NOMO-1 treated with dmso at 0.1 percent for 144 hours (cell line): ENCODE measurements at regions not wholly inside any gene's neighbourhood (a gene's known extent, or its start where the extent isn't known, plus 50 kb on each side); places are given as distances from the start of the nearest gene placed in this dataset.
"Not testable (repeated sequence)": the region's sequence is repeated elsewhere in the genome, so short reads cannot be mapped to it uniquely, and the experiment has no call there.

Source experiments
- DNase-seq: peaks from one replicate; lab custom pipeline; 2025; ENCODE audit not compliant: unreplicated experiment; lab: John Stamatoyannopoulos, UW

- DNase-seq: peak; percentile 45
Observed at GRCh38 chrX:131821945-131822622, 201.0 kb upstream of the STK26 start.

GRCh38 chrX:131826572-131826971, 196.5 kb upstream of the STK26 start:
- no peak for DNase-seq

- no peak for DNase-seq
Observed at GRCh38 chrX:131827935-131828334, 195.2 kb upstream of the STK26 start.

- no peak for DNase-seq
Observed at GRCh38 chrX:131828482-131828881, 194.6 kb upstream of the STK26 start.

DNA sequence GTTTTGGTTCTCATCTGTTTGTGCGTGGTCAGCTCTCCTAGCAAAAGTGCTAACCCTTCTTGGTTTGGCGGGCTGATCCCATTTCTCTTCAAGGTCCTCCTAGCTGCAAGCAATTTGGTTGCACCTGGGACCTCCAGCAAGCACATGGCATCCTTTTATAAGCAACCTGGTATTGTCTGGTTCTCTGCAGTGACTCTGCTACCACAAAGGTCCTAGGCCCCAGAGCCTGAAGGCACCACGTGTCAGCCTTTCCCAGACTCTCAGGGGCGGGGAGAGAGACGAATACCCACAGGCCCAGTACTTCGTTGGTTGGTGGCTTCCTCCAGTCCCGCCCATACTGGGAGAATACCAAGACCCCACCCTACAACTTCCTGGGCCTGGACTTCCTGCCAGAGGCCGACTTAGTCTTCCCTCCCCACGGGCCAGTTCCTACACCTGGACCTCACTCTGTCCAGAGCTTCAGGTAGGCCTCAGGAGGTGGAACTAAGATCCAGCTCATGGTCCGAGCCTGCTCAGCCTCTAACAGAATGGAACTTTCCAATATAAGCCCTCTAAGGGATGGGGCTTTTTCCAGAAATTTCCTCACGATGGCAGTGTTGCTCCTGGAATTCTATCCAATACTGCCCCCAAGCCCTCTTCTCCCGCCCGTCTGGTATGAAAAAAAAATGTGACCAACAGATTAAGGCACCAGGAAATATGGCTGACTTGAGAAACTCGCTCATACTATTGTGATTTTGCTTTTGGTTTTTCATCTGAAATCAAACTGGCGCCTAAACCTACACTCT, 192.5 kb upstream of the STK26 start:
- DNase-seq: peak; percentile 70

DNA sequence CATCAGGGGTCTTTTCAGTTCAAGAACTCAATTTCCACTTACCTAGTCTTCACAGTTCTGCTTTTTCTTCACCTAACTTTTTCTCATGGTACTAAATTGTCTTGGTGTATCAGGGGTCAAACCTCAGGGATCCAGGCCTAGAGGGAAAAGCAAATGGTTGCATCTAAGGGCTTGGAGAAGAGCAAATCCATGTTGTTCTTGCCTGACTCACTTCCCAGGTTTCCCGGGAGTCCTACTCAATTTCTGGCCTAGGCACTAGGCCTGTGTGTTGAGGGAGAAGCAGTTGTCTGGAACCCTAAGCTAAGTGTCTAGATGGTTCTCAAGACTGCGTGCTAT, 191.9 kb upstream of the STK26 start:
- DNase-seq: no peak

GRCh38 chrX:131836161-131836560, 186.9 kb upstream of the STK26 start:
- DNase-seq: no peak

GRCh38 chrX:131837325-131837724, 185.8 kb upstream of the STK26 start:
- no peak for DNase-seq

DNA sequence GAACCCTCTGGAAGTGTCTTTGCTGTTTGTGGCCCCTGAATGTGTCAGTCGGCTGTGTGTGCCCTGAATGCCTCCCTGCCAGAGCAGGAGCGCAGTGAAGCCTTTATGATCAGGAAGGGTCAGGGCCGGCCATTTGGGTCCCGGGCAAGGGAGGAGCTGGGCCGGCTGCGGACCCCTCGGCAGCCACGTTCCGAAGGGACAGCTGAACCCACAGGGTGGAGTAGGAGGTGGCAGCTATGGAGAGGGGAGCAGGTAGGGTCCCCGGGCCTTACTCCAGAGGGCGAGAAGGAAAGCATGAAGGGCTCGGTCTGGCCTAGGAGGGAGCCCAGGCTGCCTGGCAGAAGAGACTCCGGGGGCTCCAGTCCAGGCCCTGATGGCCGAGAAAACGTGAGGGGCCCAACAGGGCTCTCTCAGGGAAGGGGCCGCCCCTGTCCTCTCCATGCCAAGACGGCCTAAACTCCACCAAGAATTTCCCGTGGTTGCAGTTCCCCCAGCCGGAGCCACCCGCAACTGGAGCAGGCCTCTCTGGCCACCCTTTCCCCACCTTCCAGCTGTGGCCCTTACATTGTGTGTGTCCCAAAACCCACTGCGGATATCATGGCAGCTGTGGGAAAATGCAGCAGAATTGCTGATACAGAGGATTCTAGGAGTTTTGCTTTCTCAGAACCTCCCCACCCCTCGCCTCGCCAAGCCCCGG, 182.2 kb upstream of the STK26 start:
- DNase-seq: no peak

DNA sequence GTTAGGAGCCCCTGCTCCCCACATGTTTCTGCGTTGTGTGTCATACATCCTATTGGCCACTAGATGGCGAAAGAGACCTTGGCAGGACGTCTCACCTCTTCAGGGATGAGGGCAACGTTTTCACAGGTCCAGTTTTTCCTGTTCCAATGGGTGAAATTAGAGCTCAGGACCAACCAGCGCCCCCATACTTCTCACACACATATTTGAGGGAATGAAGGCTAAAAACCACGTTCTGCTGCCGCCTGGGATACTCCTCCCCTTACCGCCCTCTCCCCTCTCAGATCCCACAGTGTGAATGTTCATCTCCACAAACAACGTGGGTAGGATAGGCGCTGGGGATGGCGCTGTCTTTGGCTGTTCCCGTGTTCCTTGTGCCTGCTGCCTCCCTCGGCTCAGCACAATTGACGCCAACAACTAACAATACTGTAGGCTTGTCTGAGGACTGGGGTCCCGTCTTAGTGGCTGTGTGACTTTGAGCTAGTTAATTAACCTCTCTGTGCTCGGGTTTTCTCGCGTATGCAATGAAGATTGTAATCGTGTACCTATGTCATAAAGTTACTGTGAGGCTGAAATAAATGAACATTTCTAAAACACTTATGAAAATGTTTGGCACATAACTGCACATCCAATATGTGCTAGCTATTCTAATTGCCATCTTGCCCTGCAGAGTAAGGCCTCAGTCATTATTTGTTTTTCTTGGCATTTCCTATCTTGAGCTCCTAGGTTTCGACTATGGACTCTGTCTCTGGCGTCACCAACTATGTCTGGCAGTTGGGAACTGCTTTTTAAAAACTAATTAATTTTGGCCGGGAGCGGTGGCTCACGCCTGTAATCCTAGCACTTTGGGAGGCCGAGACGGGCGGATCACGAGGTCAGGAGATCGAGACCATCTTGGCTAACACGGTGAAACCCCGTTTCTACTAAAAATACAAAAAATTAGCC, 181.3 kb upstream of the STK26 start:
- DNase-seq: no peak

- DNase-seq: no peak
Observed at GRCh38 chrX:131843987-131844386, 179.1 kb upstream of the STK26 start.

DNA sequence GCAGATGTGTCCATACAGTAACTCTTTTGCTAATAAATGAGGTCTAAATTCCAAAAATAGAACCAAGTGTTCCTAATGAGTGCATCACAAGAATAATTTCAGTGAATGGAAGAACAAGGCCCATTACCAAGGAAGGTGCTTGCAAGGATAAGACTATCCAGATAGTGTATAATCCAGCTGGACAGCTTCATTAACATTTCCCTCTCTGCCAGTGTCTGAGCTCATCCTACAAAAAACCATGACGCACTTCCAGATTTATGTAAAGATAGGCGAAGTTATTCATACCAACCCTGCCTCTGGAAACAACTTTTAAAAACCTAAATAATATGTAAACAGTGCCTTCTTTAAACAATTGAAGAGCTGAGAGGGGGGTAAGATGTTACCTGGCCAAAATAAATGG, 177.9 kb upstream of the STK26 start:
- no peak for DNase-seq

- no peak for DNase-seq
Observed at GRCh38 chrX:131845771-131846170, 177.3 kb upstream of the STK26 start.

DNA sequence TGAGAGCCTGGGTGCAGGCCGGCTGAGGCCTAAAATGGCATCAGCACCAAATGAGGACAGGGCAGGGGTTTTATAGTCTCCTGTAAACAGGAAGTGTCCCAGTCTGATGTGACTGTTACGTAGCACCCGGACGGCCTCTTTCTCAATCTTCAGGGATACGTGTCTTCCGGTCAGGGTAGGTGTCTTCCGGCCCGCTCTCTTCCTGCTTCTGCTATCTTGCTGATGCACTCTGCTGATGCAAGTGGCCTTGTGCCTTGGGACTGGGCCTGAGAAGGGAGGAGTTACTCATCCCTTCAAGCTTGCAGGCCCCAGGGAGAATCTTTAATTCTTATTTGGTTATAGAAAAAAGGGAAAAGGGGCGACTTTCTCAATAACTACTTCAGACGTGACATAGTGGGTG, 172.1 kb upstream of the STK26 start:
- not testable (repeated sequence) for DNase-seq

GRCh38 chrX:131853440-131853839, 169.7 kb upstream of the STK26 start:
- DNase-seq: no peak

DNA sequence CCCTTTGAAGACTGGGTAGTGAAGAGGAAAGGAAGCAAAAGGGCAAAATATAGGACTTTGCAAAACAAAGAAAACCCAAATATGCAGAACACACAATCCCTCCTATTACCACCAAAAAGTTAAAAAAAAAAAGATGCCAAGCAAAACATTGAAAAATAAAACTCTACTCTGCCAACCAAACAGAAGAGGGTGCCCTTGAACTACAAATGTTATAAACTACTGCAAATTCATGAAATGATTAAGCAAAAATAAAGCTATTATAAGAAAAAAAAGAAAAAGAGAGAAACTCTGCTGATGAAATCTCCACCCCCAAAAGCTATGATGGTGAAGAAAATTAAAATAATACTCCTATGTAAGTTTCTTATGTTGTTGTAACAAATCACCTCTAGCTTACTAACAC, 168.5 kb upstream of the STK26 start:
- DNase-seq: no peak

DNA sequence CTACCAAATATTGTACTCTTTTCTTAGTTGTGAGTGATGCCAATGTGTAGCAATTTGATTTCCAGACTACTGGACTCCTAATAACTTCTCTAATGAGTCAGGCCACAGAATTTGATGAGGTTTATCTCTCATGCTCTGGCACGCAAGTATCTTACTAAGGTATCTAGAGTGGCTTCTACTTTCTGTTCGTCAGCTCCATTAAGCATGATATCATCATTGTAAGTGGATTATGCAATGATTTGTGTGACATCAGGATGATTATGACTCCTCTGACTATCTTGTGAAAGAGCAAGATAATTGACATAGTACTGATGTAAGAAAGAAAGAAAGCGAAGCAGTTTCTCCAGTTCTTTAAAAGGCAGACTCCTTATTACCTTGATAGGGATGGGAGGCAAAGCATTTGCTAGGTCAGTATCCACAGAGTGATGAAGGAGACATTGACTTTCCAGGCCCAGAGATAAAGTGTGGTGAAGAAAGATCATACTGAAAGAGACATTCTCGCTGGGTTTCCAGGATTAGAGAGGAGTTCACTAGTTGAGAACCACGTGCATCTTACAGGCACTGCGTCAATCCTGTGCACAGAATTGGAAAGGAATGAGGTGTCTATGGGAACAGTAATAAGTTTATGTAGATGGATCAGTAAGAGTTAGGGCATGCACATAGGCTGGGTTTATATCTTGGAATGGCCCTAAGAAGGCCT, 161.9 kb upstream of the STK26 start:
- no peak for DNase-seq

GRCh38 chrX:131862321-131862720, 160.8 kb upstream of the STK26 start:
- DNase-seq: no peak

- DNase-seq: no peak
Observed at GRCh38 chrX:131869182-131869581, 153.9 kb upstream of the STK26 start.

GRCh38 chrX:131874300-131874699, 148.8 kb upstream of the STK26 start:
- DNase-seq: no peak
